Naive thymus-derived CD8-positive, alpha-beta T cell (primary cell): ENCODE measurements at regions not wholly inside any gene's neighbourhood (a gene's known extent, or its start where the extent isn't known, plus 50 kb on each side); places are given as distances from the start of the nearest gene placed in this dataset.
"Not testable (repeated sequence)": the region's sequence is repeated elsewhere in the genome, so short reads cannot be mapped to it uniquely, and the experiment has no call there.

Source experiments
- ATAC-seq, 2 donors: fragments of 150-1000 bp; cut with Tn5 transposase in 1 of 2; sonication (Bioruptor Pico), chemical (Tn5 transposase) in 1 of 2; 1 replicate in 1 of 2; 2 replicates in 1 of 2; pipeline ENCODE4 v1.10.0; 2021; ENCODE audit warnings: mild to moderate bottlenecking in 2 of 2, moderate library complexity in 2 of 2
- POLR2A ChIA-PET: fragments of 350-600 bp; sonication (Branson Sonifier 250); formaldehyde crosslinking; loops from one replicate; lab custom pipeline; 2021; ENCODE audit warnings: antibody characterized with exemption; lab: Charles Lee
- DNase-seq, 10 donors: peaks; one replicate each; pipeline versions ENCODE4 v3.0.0 to v3.0.0-alpha.2; 2020 to 2022
- H3K27ac Mint-ChIP-seq, 10 donors: one replicate each; pipeline ENCODE4 v1.8.0; 2020 to 2022; ENCODE audit warnings: mild to moderate bottlenecking in 10 of 10, mixed read lengths in 10 of 10, moderate library complexity in 4 of 10, inconsistent platforms in 1 of 10
- H3K27me3 Mint-ChIP-seq, 5 donors: one replicate each; pipeline ENCODE4 v1.8.0; 2021 to 2022; ENCODE audit warnings: mixed read lengths in 5 of 5
- H3K36me3 Mint-ChIP-seq, 3 donors: one replicate each; pipeline ENCODE4 v1.8.0; 2020 to 2022; ENCODE audit warnings: mixed read lengths in 3 of 3, mild to moderate bottlenecking in 2 of 3, inconsistent platforms in 1 of 3
- H3K4me1 Mint-ChIP-seq, 4 donors: one replicate each; pipeline ENCODE4 v1.8.0; 2021 to 2022; ENCODE audit warnings: mixed read lengths in 4 of 4
- H3K4me3 Mint-ChIP-seq, 10 donors: one replicate each; pipeline ENCODE4 v1.8.0; 2020 to 2022; ENCODE audit warnings: mild to moderate bottlenecking in 10 of 10, mixed read lengths in 10 of 10, moderate library complexity in 6 of 10, inconsistent platforms in 1 of 10
- H3K9me3 Mint-ChIP-seq, 9 donors: one replicate each; pipeline ENCODE4 v1.8.0; 2020 to 2022; ENCODE audit warnings: mixed read lengths in 9 of 9, mild to moderate bottlenecking in 3 of 9, inconsistent platforms in 1 of 9, moderate library complexity in 1 of 9

- peaks cover 0 to 10% (median 4%) of the 10 kb centered on the region in 4 donors for H3K4me1 Mint-ChIP-seq
- DNase-seq (peak; percentile 29 to 81 (median 58)), ATAC-seq (peak; percentile 90 to 100)
- H3K36me3 Mint-ChIP-seq, result no peaks in the 10 kb centered on the region
- peak overlapping the region in 1 of 10 donors; percentile 48 for H3K27ac Mint-ChIP-seq
- no peaks in the 10 kb centered on the region for H3K9me3 Mint-ChIP-seq
- peaks cover 0 to 5% (median 2%) of the 10 kb centered on the region in 5 donors for H3K27me3 Mint-ChIP-seq
- no peak overlapping the region for H3K4me3 Mint-ChIP-seq
- POLR2A ChIA-PET, result no interaction called here
These were observed 69.4 kb upstream of the EVL start for GRCh38 chr14:99995700-99996356.

- POLR2A ChIA-PET, result no interaction called here
- Mint-ChIP-seq H3K36me3 (peaks cover 0 to 4% (median 0%) of the 10 kb centered on the region in 3 donors), H3K4me3 (no peak overlapping the region), H3K9me3 (peaks cover 0 to 4% (median 0%) of the 10 kb centered on the region in 9 donors), H3K4me1 (peaks cover 0 to 10% (median 4%) of the 10 kb centered on the region in 4 donors), H3K27ac (peak overlapping the region in 1 of 10 donors; percentile 5), H3K27me3 (peaks cover 0 to 5% (median 2%) of the 10 kb centered on the region in 5 donors)
- no peak for DNase-seq
- no peak for ATAC-seq
These were observed 68.2 kb upstream of the EVL start for GRCh38 chr14:99996951-99997571.

GRCh38 chr14:100000398-100000797, 64.8 kb upstream of the EVL start:
- H3K27me3 Mint-ChIP-seq, H3K4me3 Mint-ChIP-seq, H3K4me1 Mint-ChIP-seq, POLR2A ChIA-PET, DNase-seq, ATAC-seq, H3K27ac Mint-ChIP-seq: not testable (repeated sequence)
- Mint-ChIP-seq H3K9me3 (peaks cover 0 to 13% (median 0%) of the 10 kb centered on the region in 9 donors), H3K36me3 (peaks cover 0 to 11% (median 0%) of the 10 kb centered on the region in 3 donors)

GRCh38 chr14:100004392-100004791, 60.8 kb upstream of the EVL start:
- no peak for ATAC-seq
- Mint-ChIP-seq H3K36me3 (peaks cover 0 to 14% (median 0%) of the 10 kb centered on the region in 3 donors), H3K4me3 (no peak overlapping the region), H3K27ac (no peak overlapping the region), H3K9me3 (peaks cover 0 to 13% (median 3%) of the 10 kb centered on the region in 9 donors), H3K4me1 (peaks cover 0 to 7% (median 0%) of the 10 kb centered on the region in 4 donors), H3K27me3 (peaks cover 0 to 3% (median 0%) of the 10 kb centered on the region in 5 donors)
- POLR2A ChIA-PET, result no interaction called here
- DNase-seq, result no peak

GRCh38 chr14:100007254-100007653, 58.0 kb upstream of the EVL start:
- peaks cover 0 to 9% (median 0%) of the 10 kb centered on the region in 3 donors for H3K36me3 Mint-ChIP-seq
- no peak for DNase-seq
- peaks cover 0 to 7% (median under 1%) of the 10 kb centered on the region in 4 donors for H3K4me1 Mint-ChIP-seq
- POLR2A ChIA-PET, result interaction anchor here (0.6 kb wide), 1 partner anchor 10 kb away, joined by 4 read pairs; no protein-coding TSS in a partner anchor
- H3K27ac Mint-ChIP-seq, result peak overlapping the region in 1 of 10 donors; percentile 84
- H3K9me3 Mint-ChIP-seq, result peaks cover 0 to 7% (median 1%) of the 10 kb centered on the region in 9 donors
- H3K4me3 Mint-ChIP-seq, result peak overlapping the region in 1 of 10 donors; percentile 6
- no peak for ATAC-seq
- no peaks in the 10 kb centered on the region for H3K27me3 Mint-ChIP-seq

GRCh38 chr14:100009802-100010201, 55.4 kb upstream of the EVL start:
- peak overlapping the region in 2 of 10 donors; percentile 8 to 9 for H3K27ac Mint-ChIP-seq
- H3K27me3 Mint-ChIP-seq, H3K9me3 Mint-ChIP-seq, ATAC-seq, DNase-seq, POLR2A ChIA-PET, H3K36me3 Mint-ChIP-seq, H3K4me3 Mint-ChIP-seq: not testable (repeated sequence)
- H3K4me1 Mint-ChIP-seq, result peaks cover 3 to 15% (median 12%) of the 10 kb centered on the region in 4 donors

- POLR2A ChIA-PET, result no interaction called here
- Mint-ChIP-seq H3K27ac (peak overlapping the region in 2 of 10 donors; percentile 9 to 22), H3K36me3 (peaks cover 0 to 2% (median 0%) of the 10 kb centered on the region in 3 donors), H3K27me3 (no peaks in the 10 kb centered on the region), H3K4me3 (no peak overlapping the region), H3K9me3 (peaks cover 0 to 3% (median 0%) of the 10 kb centered on the region in 9 donors), H3K4me1 (peaks cover 3 to 15% (median 12%) of the 10 kb centered on the region in 4 donors)
- DNase-seq (no peak), ATAC-seq (no peak)
These were observed 54.5 kb upstream of the EVL start for GRCh38 chr14:100010679-100011078.

- DNase-seq, result no peak
- POLR2A ChIA-PET, result no interaction called here
- ATAC-seq, result no peak
- peaks cover 0 to 3% (median 0%) of the 10 kb centered on the region in 9 donors for H3K9me3 Mint-ChIP-seq
- peaks cover 0 to 2% (median 0%) of the 10 kb centered on the region in 3 donors for H3K36me3 Mint-ChIP-seq
- H3K27me3 Mint-ChIP-seq, result no peaks in the 10 kb centered on the region
- H3K4me3 Mint-ChIP-seq, result no peak overlapping the region
- peak overlapping the region in 1 of 10 donors; percentile 31 for H3K27ac Mint-ChIP-seq
- peaks cover 3 to 15% (median 12%) of the 10 kb centered on the region in 4 donors for H3K4me1 Mint-ChIP-seq
These were observed 53.4 kb upstream of the EVL start for GRCh38 chr14:100011628-100012325.

GRCh38 chr14:100012478-100013327, 52.5 kb upstream of the EVL start:
- Mint-ChIP-seq H3K9me3 (no peaks in the 10 kb centered on the region), H3K36me3 (no peaks in the 10 kb centered on the region), H3K27me3 (no peaks in the 10 kb centered on the region), H3K4me3 (no peak overlapping the region), H3K27ac (peak overlapping the region in 1 of 10 donors; percentile 73), H3K4me1 (peaks cover 3 to 12% (median 10%) of the 10 kb centered on the region in 4 donors)
- POLR2A ChIA-PET, result no interaction called here
- DNase-seq (no peak), ATAC-seq (no peak)

- no peak for ATAC-seq
- Mint-ChIP-seq H3K36me3 (no peaks in the 10 kb centered on the region), H3K4me1 (peaks cover 5 to 12% (median 10%) of the 10 kb centered on the region in 4 donors), H3K27ac (no peak overlapping the region), H3K27me3 (no peaks in the 10 kb centered on the region), H3K9me3 (no peaks in the 10 kb centered on the region), H3K4me3 (no peak overlapping the region)
- DNase-seq, result no peak
- POLR2A ChIA-PET, result no interaction called here
These were observed 50.0 kb upstream of the EVL start for GRCh38 chr14:100015251-100015655.
